H1 (cell line): ENCODE measurements at regions not wholly inside any gene's neighbourhood (a gene's known extent, or its start where the extent isn't known, plus 50 kb on each side); places are given as distances from the start of the nearest gene placed in this dataset.

Experiments
- RFX5 ChIP-seq: IDR thresholded peaks from 2 replicates; pipeline ENCODE4 v1.6.1; 2011; ENCODE audit warnings: low read depth, low read length, improper control_type of control experiment, borderline replicate concordance
- SP2 ChIP-seq: IDR thresholded peaks from 2 replicates; pipeline ENCODE4 v1.6.1; 2012; ENCODE audit warnings: mild to moderate bottlenecking, low read length, inconsistent platforms
- TEAD4 ChIP-seq: IDR thresholded peaks from 2 replicates; pipeline ENCODE4 v1.6.1; 2012; ENCODE audit warnings: low read depth, low read length, inconsistent platforms, mixed read lengths

GRCh38 chr6:44652547-44652946 is 265.0 kb downstream of the CDC5L start (continued):
- TF ChIP-seq TEAD4 (no peak), RFX5 (no peak), SP2 (no peak)
